ENCODE measurements at regions not wholly inside any gene's neighbourhood (a gene's known extent, or its start where the extent isn't known, plus 50 kb on each side); places are given as distances from the start of the nearest gene placed in this dataset.

DNA sequence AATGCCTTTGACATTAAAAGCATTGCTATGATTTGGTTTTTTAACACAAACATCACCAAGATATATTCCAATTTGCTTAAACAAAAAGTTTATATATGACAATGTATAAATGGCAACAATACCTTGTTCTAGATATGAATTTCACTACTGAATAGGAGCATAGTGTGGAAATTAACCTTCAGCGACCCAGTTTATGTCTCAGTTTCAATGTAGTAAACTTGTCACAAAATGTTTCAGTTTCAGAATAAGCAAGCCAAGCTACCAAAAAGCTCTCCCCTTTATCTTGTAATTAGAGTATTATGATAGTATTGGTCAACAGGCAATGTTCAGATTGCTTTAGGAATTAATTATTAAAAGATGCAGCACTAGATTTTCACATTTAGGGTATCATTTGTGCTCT, 99.6 kb upstream of the PCDH15 start:
- Histone ChIP-seq H3K4me3 (ENCODE audit: low read depth in 1 of 2, low read length in 2 of 2) (no peak overlapping the region), H3K9me3 (ENCODE audit: control insufficient read depth in 2 of 2, insufficient read depth in 1 of 2, low read depth in 1 of 2, low read length in 1 of 2) (no peaks in the 10 kb centered on the region), H3K27ac (ENCODE audit: low read depth in 2 of 2, low read length in 1 of 2) (no peak overlapping the region), H3K36me3 (ENCODE audit: control insufficient read depth in 2 of 2, insufficient read depth in 2 of 2, low read length in 1 of 2) (no peaks in the 10 kb centered on the region), H3K27me3 (ENCODE audit: control insufficient read depth in 1 of 2, insufficient read depth in 2 of 2, low read length in 2 of 2) (no peaks in the 10 kb centered on the region), H3K4me1 (ENCODE audit: control insufficient read depth in 2 of 2, insufficient read depth in 2 of 2, low read length in 1 of 2) (no peaks in the 10 kb centered on the region)
- WGBS, 2 donors: 81 to 82% methylated on average over 1 of the region's 1 CpG

DNA sequence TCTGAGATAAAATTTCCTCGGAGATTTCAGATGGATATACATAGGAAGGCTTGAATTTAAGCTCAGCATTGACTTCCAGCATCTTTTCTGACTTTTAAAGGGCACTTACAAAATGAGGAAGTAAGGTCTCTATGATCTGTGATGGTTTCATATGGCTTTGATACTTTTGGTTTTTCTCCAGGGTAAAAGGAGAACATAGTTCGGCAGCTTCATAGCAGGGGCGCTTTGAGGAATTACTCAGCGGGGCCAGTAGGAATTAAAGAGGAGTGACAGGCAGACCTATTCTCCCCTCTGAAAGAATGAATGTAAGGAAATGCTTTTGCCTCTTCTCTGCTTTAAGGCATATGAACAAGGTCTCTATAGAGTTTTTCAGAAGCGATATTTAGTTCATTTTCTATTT, 80.0 kb upstream of the PCDH15 start:
- Histone ChIP-seq H3K36me3 (ENCODE audit: control insufficient read depth in 2 of 2, insufficient read depth in 2 of 2, low read length in 1 of 2) (no peaks in the 10 kb centered on the region), H3K9me3 (ENCODE audit: control insufficient read depth in 2 of 2, insufficient read depth in 1 of 2, low read depth in 1 of 2, low read length in 1 of 2) (no peaks in the 10 kb centered on the region), H3K27me3 (ENCODE audit: control insufficient read depth in 1 of 2, insufficient read depth in 2 of 2, low read length in 2 of 2) (no peaks in the 10 kb centered on the region), H3K4me3 (ENCODE audit: low read depth in 1 of 2, low read length in 2 of 2) (no peak overlapping the region), H3K27ac (ENCODE audit: low read depth in 2 of 2, low read length in 1 of 2) (no peak overlapping the region), H3K4me1 (ENCODE audit: control insufficient read depth in 2 of 2, insufficient read depth in 2 of 2, low read length in 1 of 2) (no peaks in the 10 kb centered on the region)
- WGBS, 2 donors: 63 to 64% methylated on average over 5 of the region's 5 CpGs

DNA sequence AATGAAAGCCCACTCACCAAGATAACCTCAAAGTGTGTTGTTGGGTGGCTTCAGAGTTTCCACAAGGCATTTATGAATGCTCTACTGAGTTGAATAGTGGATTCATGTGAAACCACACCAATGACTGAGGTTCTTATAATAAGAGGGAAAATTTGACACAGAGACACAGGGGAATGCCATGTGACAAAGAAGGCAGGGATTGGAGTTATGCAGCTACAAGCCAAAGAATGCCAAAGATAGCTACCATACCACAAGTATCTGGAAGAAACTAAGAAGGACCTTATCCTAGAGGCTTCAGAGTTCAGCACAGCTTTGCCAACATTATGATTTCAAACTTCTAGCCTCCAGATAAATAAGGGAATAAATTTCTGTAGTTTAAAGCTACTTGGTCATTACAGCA, 68.0 kb upstream of the PCDH15 start:
- H3K4me1 ChIP-seq (ENCODE audit: control insufficient read depth in 2 of 2, insufficient read depth in 2 of 2, low read length in 1 of 2): no peaks in the 10 kb centered on the region
- H3K9me3 ChIP-seq (ENCODE audit: control insufficient read depth in 2 of 2, insufficient read depth in 1 of 2, low read depth in 1 of 2, low read length in 1 of 2): no peaks in the 10 kb centered on the region
- H3K36me3 ChIP-seq (ENCODE audit: control insufficient read depth in 2 of 2, insufficient read depth in 2 of 2, low read length in 1 of 2): no peaks in the 10 kb centered on the region
- H3K27ac ChIP-seq (ENCODE audit: low read depth in 2 of 2, low read length in 1 of 2): no peak overlapping the region
- H3K4me3 ChIP-seq (ENCODE audit: low read depth in 1 of 2, low read length in 2 of 2): no peak overlapping the region
- H3K27me3 ChIP-seq (ENCODE audit: control insufficient read depth in 1 of 2, insufficient read depth in 2 of 2, low read length in 2 of 2): no peaks in the 10 kb centered on the region

DNA sequence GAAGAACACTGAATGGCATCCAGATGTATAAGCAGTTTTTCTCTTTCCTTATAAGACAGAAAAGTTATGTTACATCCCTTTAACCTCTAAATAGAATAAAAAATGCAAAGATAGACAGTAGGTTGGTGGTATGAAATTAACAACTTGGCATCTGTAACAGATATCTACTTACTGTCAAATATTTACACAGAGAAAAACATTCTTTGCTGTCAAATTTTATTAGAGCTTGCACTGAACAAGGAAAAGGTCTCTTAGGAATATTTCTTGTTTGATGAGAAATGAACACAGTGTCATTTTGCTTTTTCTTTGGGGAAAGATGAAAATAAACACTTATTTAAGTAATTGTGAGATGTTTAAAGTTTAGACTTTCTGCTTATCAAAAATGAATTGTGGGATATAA, 65.6 kb upstream of the PCDH15 start:
- Histone ChIP-seq H3K4me3 (ENCODE audit: low read depth in 1 of 2, low read length in 2 of 2) (no peak overlapping the region), H3K27ac (ENCODE audit: low read depth in 2 of 2, low read length in 1 of 2) (no peak overlapping the region), H3K9me3 (ENCODE audit: control insufficient read depth in 2 of 2, insufficient read depth in 1 of 2, low read depth in 1 of 2, low read length in 1 of 2) (no peaks in the 10 kb centered on the region), H3K27me3 (ENCODE audit: control insufficient read depth in 1 of 2, insufficient read depth in 2 of 2, low read length in 2 of 2) (no peaks in the 10 kb centered on the region), H3K4me1 (ENCODE audit: control insufficient read depth in 2 of 2, insufficient read depth in 2 of 2, low read length in 1 of 2) (no peaks in the 10 kb centered on the region), H3K36me3 (ENCODE audit: control insufficient read depth in 2 of 2, insufficient read depth in 2 of 2, low read length in 1 of 2) (no peaks in the 10 kb centered on the region)

DNA sequence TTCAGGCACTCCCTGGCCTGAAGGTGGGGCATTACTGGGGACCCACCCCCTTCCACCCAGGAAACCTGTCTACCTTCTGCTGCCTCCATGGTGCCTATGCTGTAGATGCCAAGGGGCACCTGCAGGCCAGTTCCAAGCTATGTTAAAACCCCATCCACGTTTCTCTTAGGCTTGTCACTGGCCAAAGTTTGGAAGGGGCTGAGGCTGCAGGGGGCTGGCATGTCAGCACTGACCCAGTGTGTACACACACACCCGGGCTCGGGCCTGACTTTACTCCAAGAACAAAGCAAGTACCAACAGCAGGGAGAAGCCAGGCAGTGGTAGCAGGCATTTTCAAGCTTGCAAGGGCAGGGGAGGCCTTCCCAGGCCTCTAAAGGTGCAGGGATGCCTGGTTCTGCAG, 53.8 kb upstream of the PCDH15 start:
- no peaks in the 10 kb centered on the region for H3K27me3 ChIP-seq (ENCODE audit: control insufficient read depth in 1 of 2, insufficient read depth in 2 of 2, low read length in 2 of 2)
- H3K4me3 ChIP-seq (ENCODE audit: low read depth in 1 of 2, low read length in 2 of 2): no peak overlapping the region
- no peaks in the 10 kb centered on the region for H3K36me3 ChIP-seq (ENCODE audit: control insufficient read depth in 2 of 2, insufficient read depth in 2 of 2, low read length in 1 of 2)
- no peak overlapping the region for H3K27ac ChIP-seq (ENCODE audit: low read depth in 2 of 2, low read length in 1 of 2)
- H3K4me1 ChIP-seq (ENCODE audit: control insufficient read depth in 2 of 2, insufficient read depth in 2 of 2, low read length in 1 of 2): no peaks in the 10 kb centered on the region
- peaks cover 2 to 5% of the 10 kb centered on the region in 2 donors for H3K9me3 ChIP-seq (ENCODE audit: control insufficient read depth in 2 of 2, insufficient read depth in 1 of 2, low read depth in 1 of 2, low read length in 1 of 2)
- WGBS, 2 donors: 65 to 73% methylated on average over 3 of the region's 3 CpGs

DNA sequence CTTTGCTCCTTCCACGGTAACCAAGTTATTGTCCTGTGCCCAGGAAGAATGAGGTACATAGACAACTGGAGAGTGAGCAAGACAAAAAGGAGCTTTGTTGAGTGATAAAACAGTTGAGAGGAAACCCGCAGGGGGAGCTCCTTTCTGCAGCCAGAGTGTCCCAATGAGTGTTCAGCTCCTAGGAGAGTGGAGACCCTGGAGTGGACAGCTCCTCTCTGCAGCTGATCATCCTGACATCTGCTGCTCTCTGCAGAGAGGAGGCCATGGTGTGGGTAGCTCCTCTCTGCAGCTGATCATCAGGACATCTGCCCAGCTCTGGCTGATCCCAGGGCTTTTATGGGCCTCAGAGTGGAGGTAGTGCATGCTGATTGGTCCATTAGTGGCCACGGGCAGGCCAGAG, 53.4 kb upstream of the PCDH15 start:
- peaks cover 2 to 5% of the 10 kb centered on the region in 2 donors for H3K9me3 ChIP-seq (ENCODE audit: control insufficient read depth in 2 of 2, insufficient read depth in 1 of 2, low read depth in 1 of 2, low read length in 1 of 2)
- H3K4me3 ChIP-seq (ENCODE audit: low read depth in 1 of 2, low read length in 2 of 2): no peak overlapping the region
- no peaks in the 10 kb centered on the region for H3K4me1 ChIP-seq (ENCODE audit: control insufficient read depth in 2 of 2, insufficient read depth in 2 of 2, low read length in 1 of 2)
- 77 to 83% methylated on average over 3 of the region's 3 CpGs for WGBS, 2 donors
- no peaks in the 10 kb centered on the region for H3K27me3 ChIP-seq (ENCODE audit: control insufficient read depth in 1 of 2, insufficient read depth in 2 of 2, low read length in 2 of 2)
- no peak overlapping the region for H3K27ac ChIP-seq (ENCODE audit: low read depth in 2 of 2, low read length in 1 of 2)
- H3K36me3 ChIP-seq (ENCODE audit: control insufficient read depth in 2 of 2, insufficient read depth in 2 of 2, low read length in 1 of 2): no peaks in the 10 kb centered on the region

DNA sequence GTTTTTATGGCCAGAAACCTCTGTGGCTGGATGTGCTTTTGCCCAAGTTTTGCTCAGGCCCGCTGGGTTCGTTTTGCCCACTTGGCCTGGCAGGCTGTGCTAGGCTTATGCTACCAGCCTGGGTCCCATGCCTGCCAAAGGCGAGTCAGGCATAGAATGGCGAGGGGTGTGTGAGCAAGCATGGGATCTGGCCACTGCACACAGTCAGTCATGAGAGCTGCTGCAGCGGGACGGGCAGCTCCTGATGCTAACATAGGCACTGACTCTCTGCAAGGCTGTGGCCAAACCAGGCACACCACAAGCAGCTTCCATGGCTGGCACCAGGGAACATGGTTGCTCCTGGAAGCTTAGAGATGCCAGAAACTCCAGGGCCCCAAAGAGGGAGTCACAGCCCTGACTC, 52.9 kb upstream of the PCDH15 start:
- Histone ChIP-seq H3K4me3 (ENCODE audit: low read depth in 1 of 2, low read length in 2 of 2) (no peak overlapping the region), H3K4me1 (ENCODE audit: control insufficient read depth in 2 of 2, insufficient read depth in 2 of 2, low read length in 1 of 2) (no peaks in the 10 kb centered on the region), H3K9me3 (ENCODE audit: control insufficient read depth in 2 of 2, insufficient read depth in 1 of 2, low read depth in 1 of 2, low read length in 1 of 2) (peaks cover 2 to 5% of the 10 kb centered on the region in 2 donors), H3K36me3 (ENCODE audit: control insufficient read depth in 2 of 2, insufficient read depth in 2 of 2, low read length in 1 of 2) (no peaks in the 10 kb centered on the region), H3K27me3 (ENCODE audit: control insufficient read depth in 1 of 2, insufficient read depth in 2 of 2, low read length in 2 of 2) (no peaks in the 10 kb centered on the region), H3K27ac (ENCODE audit: low read depth in 2 of 2, low read length in 1 of 2) (no peak overlapping the region)
- WGBS, 2 donors: 86 to 87% methylated on average over 6 of the region's 6 CpGs

Measured in esophagus (tissue), 2 donors.